Neural progenitor cell (in vitro differentiated cells): ENCODE measurements at regions not wholly inside any gene's neighbourhood (a gene's known extent, or its start where the extent isn't known, plus 50 kb on each side); places are given as distances from the start of the nearest gene placed in this dataset.

Source experiments
- DNase-seq: peaks from one replicate; pipeline ENCODE4 v3.0.0-alpha.2; 2016; ENCODE audit warnings: low spot score
- H2AFZ ChIP-seq: fragments of 200-600 bp; sonication (generic); replicated peaks from 2 replicates; pipeline ENCODE4 v1.6.1; 2016; ENCODE audit warnings: antibody characterized with exemption
- H3F3A ChIP-seq: fragments of 200-600 bp; sonication (generic); 2 replicates; pipeline ENCODE4 v1.6.1; 2016; ENCODE audit warnings: antibody characterized with exemption, low read depth
- H3K27ac ChIP-seq: fragments of 200-600 bp; sonication (generic); 2 replicates; pipeline ENCODE4 v1.5.1; 2016; ENCODE audit warnings: mild to moderate bottlenecking
- H3K27me3 ChIP-seq: fragments of 200-600 bp; sonication (generic); 2 replicates; pipeline ENCODE4 v1.6.1; 2016; ENCODE audit warnings: mild to moderate bottlenecking, moderate library complexity
- H3K36me3 ChIP-seq: fragments of 200-600 bp; sonication (generic); 2 replicates; pipeline ENCODE4 v1.5.1; 2016
- H3K4me1 ChIP-seq: fragments of 200-600 bp; sonication (generic); 2 replicates; pipeline ENCODE4 v1.6.1; 2016; ENCODE audit warnings: mixed run types
- H3K4me2 ChIP-seq: fragments of 200-600 bp; sonication (generic); 2 replicates; pipeline ENCODE4 v1.6.1; 2016
- H3K4me3 ChIP-seq: fragments of 200-600 bp; sonication (generic); 2 replicates; pipeline ENCODE4 v1.5.1; 2016
- H3K79me2 ChIP-seq: fragments of 200-600 bp; sonication (generic); 2 replicates; pipeline ENCODE4 v1.6.1; 2016; ENCODE audit warnings: low read depth
- H3K9ac ChIP-seq: fragments of 200-600 bp; sonication (generic); 2 replicates; pipeline ENCODE4 v1.6.1; 2016
- H3K9me3 ChIP-seq: fragments of 200-600 bp; sonication (generic); 2 replicates; pipeline ENCODE4 v1.5.1; 2016; ENCODE audit warnings: low read depth
- H4K20me1 ChIP-seq: fragments of 200-600 bp; sonication (generic); 2 replicates; pipeline ENCODE4 v1.6.1; 2016; ENCODE audit warnings: low read depth
- H3K27ac Mint-ChIP-seq: 3 replicates; pipeline ENCODE4 v1.8.0; 2021; ENCODE audit warnings: mixed read lengths
- H3K27me3 Mint-ChIP-seq: 2 replicates; pipeline ENCODE4 v1.8.0; 2022; ENCODE audit warnings: low read depth, mild to moderate bottlenecking, inconsistent platforms, moderate library complexity, mixed read lengths; ENCODE audit not compliant: insufficient read depth
- H3K36me3 Mint-ChIP-seq: 3 replicates; pipeline ENCODE4 v1.8.0; 2021; ENCODE audit warnings: mixed read lengths
- H3K4me1 Mint-ChIP-seq: 3 replicates; pipeline ENCODE4 v1.8.0; 2021; ENCODE audit warnings: mixed read lengths
- H3K4me3 Mint-ChIP-seq: 3 replicates; pipeline ENCODE4 v1.8.0; 2021; ENCODE audit warnings: mild to moderate bottlenecking, moderate library complexity, mixed read lengths
- H3K9me3 Mint-ChIP-seq: 3 replicates; pipeline ENCODE4 v1.8.0; 2020; ENCODE audit warnings: mixed read lengths
- EZH2 ChIP-seq: fragments of 200-600 bp; sonication (generic); IDR thresholded peaks from 2 replicates; pipeline ENCODE4 v1.6.1; 2017; ENCODE audit warnings: antibody characterized with exemption, mild to moderate bottlenecking, moderate library complexity
- EZH2phosphoT487 ChIP-seq: fragments of 200-600 bp; sonication (generic); IDR thresholded peaks from 2 replicates; pipeline ENCODE4 v1.6.1; 2017; ENCODE audit warnings: antibody characterized with exemption
- TF ChIP-seq, protein P1 (sequence below): fragments of 200-600 bp; sonication (generic); IDR thresholded peaks from 2 replicates; pipeline ENCODE4 v1.5.1; 2017; ENCODE audit warnings: antibody characterized with exemption, mild to moderate bottlenecking

GRCh38 chr4:66589183-66589582 is 918.9 kb upstream of the EPHA5 start:
- Histone ChIP-seq H3K27me3 (no peaks in the 10 kb centered on the region), H3K9ac (no peak overlapping the region), H4K20me1 (no peaks in the 10 kb centered on the region), H2AFZ (no peak overlapping the region), H3F3A (no peaks in the 10 kb centered on the region), H3K4me1 (peaks cover 7% of the 10 kb centered on the region), H3K79me2 (no peaks in the 10 kb centered on the region), H3K36me3 (no peaks in the 10 kb centered on the region), H3K4me2 (no peak overlapping the region), H3K9me3 (no peaks in the 10 kb centered on the region), H3K4me3 (no peak overlapping the region), H3K27ac (no peak overlapping the region)
- no peaks in the 10 kb centered on the region for H3K27me3 Mint-ChIP-seq
- TF ChIP-seq EZH2phosphoT487, result no peak
- TF ChIP-seq, protein P1, sequence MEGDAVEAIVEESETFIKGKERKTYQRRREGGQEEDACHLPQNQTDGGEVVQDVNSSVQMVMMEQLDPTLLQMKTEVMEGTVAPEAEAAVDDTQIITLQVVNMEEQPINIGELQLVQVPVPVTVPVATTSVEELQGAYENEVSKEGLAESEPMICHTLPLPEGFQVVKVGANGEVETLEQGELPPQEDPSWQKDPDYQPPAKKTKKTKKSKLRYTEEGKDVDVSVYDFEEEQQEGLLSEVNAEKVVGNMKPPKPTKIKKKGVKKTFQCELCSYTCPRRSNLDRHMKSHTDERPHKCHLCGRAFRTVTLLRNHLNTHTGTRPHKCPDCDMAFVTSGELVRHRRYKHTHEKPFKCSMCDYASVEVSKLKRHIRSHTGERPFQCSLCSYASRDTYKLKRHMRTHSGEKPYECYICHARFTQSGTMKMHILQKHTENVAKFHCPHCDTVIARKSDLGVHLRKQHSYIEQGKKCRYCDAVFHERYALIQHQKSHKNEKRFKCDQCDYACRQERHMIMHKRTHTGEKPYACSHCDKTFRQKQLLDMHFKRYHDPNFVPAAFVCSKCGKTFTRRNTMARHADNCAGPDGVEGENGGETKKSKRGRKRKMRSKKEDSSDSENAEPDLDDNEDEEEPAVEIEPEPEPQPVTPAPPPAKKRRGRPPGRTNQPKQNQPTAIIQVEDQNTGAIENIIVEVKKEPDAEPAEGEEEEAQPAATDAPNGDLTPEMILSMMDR, result no peak
- no peak for TF ChIP-seq EZH2
- no peaks in the 10 kb centered on the region for H3K4me1 Mint-ChIP-seq
- no peaks in the 10 kb centered on the region for H3K36me3 Mint-ChIP-seq
- DNase-seq, result no peak
- H3K4me3 Mint-ChIP-seq, result no peak overlapping the region
- H3K9me3 Mint-ChIP-seq, result no peaks in the 10 kb centered on the region
- no peak overlapping the region for H3K27ac Mint-ChIP-seq

GRCh38 chr4:66585767-66586166 is 915.5 kb upstream of the EPHA5 start:
- Histone ChIP-seq H3K4me1 (peaks cover 7% of the 10 kb centered on the region), H2AFZ (no peak overlapping the region)

GRCh38 chr4:66577922-66578321 is 907.6 kb upstream of the EPHA5 start:
- H3K36me3 ChIP-seq, result no peaks in the 10 kb centered on the region
- no peaks in the 10 kb centered on the region for H3F3A ChIP-seq
- Mint-ChIP-seq H3K9me3 (no peaks in the 10 kb centered on the region), H3K4me1 (no peaks in the 10 kb centered on the region), H3K4me3 (no peak overlapping the region), H3K27me3 (no peaks in the 10 kb centered on the region), H3K27ac (no peak overlapping the region), H3K36me3 (no peaks in the 10 kb centered on the region)
- H3K4me2 ChIP-seq, result no peak overlapping the region
- no peak overlapping the region for H3K9ac ChIP-seq
- DNase-seq, result no peak
- no peak overlapping the region for H3K27ac ChIP-seq
- no peaks in the 10 kb centered on the region for H3K27me3 ChIP-seq
- TF ChIP-seq EZH2phosphoT487 (no peak), EZH2 (no peak)
- TF ChIP-seq, protein P1, result no peak
- H3K4me3 ChIP-seq, result no peak overlapping the region
- no peaks in the 10 kb centered on the region for H3K4me1 ChIP-seq
- H4K20me1 ChIP-seq, result no peaks in the 10 kb centered on the region
- H3K9me3 ChIP-seq, result no peaks in the 10 kb centered on the region
- H3K79me2 ChIP-seq, result no peaks in the 10 kb centered on the region
- H2AFZ ChIP-seq, result no peak overlapping the region

More at GRCh38 chr4:66585767-66586166, 915.5 kb upstream of the EPHA5 start:
- H3K4me3 ChIP-seq, result no peak overlapping the region
- no peak overlapping the region for H3K9ac ChIP-seq
- H3K79me2 ChIP-seq, result no peaks in the 10 kb centered on the region
- peak overlapping the region; percentile 31 for H3K27ac ChIP-seq
- no peaks in the 10 kb centered on the region for H3K9me3 ChIP-seq
- Mint-ChIP-seq H3K4me1 (no peaks in the 10 kb centered on the region), H3K36me3 (no peaks in the 10 kb centered on the region), H3K27me3 (no peaks in the 10 kb centered on the region), H3K4me3 (no peak overlapping the region), H3K27ac (no peak overlapping the region), H3K9me3 (no peaks in the 10 kb centered on the region)
- no peak overlapping the region for H3K4me2 ChIP-seq
- TF ChIP-seq EZH2, result no peak
- no peak for TF ChIP-seq EZH2phosphoT487
- TF ChIP-seq, protein P1, result no peak
- no peaks in the 10 kb centered on the region for H3K36me3 ChIP-seq
- H3K27me3 ChIP-seq, result no peaks in the 10 kb centered on the region
- H3F3A ChIP-seq, result no peaks in the 10 kb centered on the region
- DNase-seq, result no peak
- no peaks in the 10 kb centered on the region for H4K20me1 ChIP-seq
